DMS53 treated with DMSO at 0.1 percent for 48 hours (cell line): ENCODE measurements at regions not wholly inside any gene's neighbourhood (a gene's known extent, or its start where the extent isn't known, plus 50 kb on each side); places are given as distances from the start of the nearest gene placed in this dataset.

Experiments used
- DNase-seq: peaks from one replicate; lab custom pipeline; 2025; ENCODE audit not compliant: unreplicated experiment; lab: John Stamatoyannopoulos, UW

DNA sequence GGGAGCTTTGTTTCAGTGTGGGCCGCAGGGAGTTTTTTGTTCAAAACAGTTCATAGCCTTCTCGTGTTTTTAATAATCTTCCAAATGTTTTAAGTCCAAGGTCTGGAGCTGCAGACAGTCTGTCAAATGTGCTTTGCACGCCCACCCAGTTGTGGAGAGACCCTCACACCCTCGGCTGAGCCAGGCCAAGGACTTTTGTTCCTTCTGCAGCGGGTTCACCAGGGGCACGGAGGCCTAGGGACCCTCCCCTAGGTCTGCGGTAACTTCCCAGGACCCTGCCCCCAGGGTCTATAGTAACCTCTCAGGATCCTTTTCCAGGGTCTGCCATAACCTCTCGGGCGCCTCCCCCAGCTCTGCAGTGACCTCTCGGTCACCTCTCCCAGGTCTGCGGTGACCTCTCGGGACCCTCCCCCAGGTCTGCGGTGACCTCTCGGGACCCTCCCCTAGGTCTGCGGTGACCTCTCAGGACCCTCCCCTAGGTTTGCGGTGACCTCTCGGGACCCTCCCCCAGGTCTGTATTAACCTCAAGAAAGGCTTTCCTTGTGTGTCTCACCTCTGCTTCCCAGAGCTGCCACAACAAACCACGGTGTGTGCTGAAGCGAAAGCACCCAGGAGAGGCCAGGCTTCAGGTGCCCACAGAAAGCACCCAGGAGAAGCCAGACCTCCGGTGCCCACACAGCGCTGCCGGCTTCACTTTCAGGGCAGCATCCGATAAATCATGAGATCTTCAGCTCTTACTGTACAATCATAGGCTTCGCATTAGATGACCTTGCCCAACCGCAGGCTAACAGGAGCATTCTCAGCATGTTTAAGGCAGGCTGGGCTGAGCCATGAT is 301.9 kb upstream of the SALL3 start:
- DNase-seq, result no peak

DNA sequence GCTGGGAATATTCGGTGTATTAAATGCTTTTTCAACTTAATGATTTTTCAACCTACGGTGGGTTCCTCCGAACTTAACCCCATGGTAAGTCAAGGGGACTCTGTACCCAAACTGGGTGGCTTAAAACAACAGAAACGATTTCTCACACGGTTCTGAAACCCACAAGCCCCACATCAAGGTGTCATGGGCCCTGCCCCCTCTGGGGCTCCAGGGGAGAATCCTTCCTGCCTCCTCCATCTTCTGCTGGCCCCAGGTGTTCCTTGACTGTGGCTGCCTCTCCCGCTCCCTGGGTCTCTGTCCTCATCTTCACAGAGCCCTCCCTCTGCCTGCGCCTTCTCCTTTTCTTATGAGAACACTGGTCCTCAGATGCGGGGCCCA is 301.3 kb upstream of the SALL3 start:
- no peak for DNase-seq

DNA sequence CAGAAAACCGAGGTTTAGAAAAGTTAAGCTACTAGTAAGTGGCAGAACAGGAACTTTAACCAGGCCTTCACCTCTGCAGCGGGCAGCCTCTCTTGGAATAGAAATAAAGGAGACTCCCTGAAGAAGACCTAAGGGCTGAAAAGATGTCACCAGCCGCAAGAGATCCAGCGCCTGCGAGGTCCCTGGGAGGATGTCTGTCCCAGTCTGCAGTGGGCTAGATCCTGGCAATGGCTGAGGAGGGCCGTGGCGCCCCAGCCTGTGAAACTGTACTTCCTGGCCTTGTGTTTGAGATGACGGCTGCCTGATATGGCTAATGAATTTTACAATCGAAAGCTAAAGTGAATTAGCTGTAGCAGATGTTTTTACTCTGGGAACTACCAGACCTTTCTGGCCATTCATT is 300.6 kb upstream of the SALL3 start:
- no peak for DNase-seq

DNA sequence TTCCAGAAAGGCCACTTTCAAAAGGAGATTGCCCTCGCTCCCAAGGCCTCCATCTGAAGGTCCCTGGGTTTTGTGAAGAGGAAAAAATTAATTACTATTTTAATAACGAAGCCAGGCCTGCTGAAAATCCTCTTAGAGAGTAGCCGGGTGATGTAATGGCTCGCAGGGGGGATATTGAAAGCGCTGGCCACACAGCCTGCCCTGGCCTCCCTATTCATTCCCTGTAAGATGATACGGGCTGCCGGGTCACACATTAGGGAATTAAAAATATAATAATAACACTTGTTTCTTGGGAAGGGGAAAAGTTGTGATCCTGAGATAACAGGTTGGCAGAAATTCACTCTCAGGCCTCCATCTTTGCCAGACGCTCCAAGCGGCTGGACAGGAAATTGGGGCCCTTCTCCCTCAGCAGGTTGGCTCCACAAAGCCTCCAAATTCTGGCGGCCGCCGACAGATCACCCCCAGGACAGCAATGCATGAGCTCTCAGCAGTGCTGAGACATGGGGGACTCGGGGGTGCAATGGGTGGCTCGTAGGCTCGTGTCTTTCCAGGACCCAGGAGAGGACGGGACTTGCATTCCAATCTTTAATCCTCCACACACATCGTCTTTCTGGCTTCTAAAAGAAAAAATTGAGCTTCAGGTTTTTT is 299.9 kb upstream of the SALL3 start:
- DNase-seq, result no peak

DNA sequence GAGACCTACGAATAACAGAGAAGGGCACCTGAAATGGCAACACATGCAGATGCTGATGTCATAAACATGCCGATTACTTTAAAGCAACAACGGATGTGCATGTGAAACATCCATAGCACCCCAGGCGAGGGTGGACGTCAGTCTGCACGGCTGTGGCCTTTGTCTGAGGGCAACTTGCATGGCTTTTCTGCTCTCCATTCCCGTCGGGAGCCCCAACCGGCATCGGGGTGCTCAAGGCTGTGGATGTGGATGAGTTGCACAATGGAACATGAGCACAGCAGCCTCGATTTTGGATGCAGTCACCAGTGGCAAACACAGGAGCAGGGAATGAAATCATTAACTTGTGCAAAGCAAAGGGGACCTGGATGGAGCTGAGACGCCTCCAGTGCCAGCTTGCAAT is 298.2 kb upstream of the SALL3 start:
- no peak for DNase-seq

DNA sequence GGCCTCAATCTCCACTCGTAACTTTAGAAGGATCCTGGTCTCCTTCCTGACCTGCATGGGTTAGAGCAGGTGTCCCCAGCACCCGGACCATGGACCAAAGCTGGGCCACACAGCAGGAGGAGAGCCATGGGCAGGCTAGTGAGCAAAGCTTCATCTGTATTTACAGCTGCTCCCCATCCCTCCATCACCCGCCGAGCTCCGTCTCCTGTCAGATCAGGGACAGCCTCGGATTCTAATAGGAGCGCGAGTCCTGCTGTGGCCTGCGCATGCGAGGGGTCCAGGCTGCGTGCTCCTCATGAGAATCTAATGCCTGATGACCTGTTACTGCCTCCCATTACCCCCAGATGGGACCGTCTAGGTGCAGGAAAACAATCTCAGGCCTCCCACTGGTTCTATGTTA is 297.7 kb upstream of the SALL3 start:
- DNase-seq, result no peak

- DNase-seq, result no peak
Measured at GRCh38 chr18:78682716-78683115, 296.9 kb upstream of the SALL3 start.

GRCh38 chr18:78683191-78684010 is 296.2 kb upstream of the SALL3 start:
- no peak for DNase-seq

GRCh38 chr18:78685250-78685979 is 294.2 kb upstream of the SALL3 start:
- DNase-seq, result no peak

DNA sequence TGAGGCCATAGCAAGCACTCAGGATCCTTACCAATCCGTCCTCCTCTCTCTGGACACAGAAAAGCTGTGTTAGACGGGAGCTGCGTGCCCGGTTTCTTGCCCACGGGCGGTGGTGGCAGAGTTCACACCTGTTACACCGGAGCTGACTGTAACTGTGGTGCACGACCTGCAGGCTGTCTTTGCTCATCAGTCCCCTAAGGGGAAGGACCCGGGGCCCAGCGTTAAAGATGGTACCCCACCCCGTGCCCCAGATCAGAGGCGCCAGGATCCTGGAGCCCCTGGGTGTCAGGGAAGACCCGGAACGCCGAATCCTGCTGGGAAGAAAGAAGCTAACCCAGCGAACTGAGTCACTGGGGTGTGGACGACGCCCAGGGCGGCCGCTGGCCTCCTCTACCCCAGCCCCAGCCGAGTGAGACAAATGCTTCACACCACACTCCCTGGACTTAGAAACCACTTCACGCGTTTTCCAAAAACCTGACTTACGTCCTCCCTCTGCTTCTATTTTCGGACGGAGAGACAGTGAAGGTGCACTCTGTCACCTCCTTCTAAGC is 293.6 kb upstream of the SALL3 start:
- no peak for DNase-seq

- DNase-seq, result no peak
Measured at GRCh38 chr18:78686976-78687685, 292.5 kb upstream of the SALL3 start.

DNA sequence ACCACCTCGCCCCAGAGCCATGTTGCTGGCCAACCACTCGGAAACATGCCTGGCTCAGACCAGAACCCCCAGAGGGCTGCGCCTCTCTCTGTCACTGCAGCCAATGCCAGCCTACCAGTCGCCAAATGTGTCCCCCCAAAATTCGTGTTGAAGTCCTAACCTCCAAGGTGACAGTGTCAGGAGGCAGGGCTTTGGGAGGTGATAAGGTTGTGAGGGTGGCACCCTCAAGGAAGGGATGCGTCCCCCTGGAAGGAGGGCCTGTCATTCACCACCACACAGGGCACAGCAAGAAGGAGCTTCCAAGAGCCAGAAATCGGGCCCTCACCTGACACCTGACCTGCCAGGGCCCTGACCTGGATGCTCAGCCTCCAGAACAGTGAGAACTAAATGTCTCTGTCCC is 291.9 kb upstream of the SALL3 start:
- no peak for DNase-seq

DNA sequence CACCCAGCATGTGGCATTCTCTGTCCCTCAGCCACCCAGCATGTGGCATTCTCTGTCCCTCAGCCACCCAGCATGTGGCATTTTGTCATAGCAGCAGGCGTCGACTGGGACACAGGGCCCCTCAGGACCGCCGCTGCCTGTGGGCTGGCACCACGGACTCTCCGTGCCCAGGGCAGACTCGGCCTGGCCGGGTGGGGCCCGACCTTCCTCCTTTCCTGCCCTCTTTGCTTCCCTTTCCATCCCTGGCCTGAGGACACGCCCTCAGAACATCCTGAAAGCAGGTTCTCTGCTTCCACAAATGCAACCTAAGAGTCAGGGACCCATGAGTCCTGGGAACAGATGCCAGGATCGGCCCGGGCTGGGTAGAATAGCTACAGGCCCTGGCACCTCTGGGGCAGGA is 291.4 kb upstream of the SALL3 start:
- no peak for DNase-seq

- DNase-seq, result no peak
Measured at GRCh38 chr18:78688916-78689315, 290.7 kb upstream of the SALL3 start.

- DNase-seq, result no peak
Measured at GRCh38 chr18:78689606-78690005, 290.0 kb upstream of the SALL3 start.

GRCh38 chr18:78692105-78692504 is 287.5 kb upstream of the SALL3 start:
- DNase-seq, result no peak

GRCh38 chr18:78693429-78693828 is 286.2 kb upstream of the SALL3 start:
- DNase-seq, result no peak

DNA sequence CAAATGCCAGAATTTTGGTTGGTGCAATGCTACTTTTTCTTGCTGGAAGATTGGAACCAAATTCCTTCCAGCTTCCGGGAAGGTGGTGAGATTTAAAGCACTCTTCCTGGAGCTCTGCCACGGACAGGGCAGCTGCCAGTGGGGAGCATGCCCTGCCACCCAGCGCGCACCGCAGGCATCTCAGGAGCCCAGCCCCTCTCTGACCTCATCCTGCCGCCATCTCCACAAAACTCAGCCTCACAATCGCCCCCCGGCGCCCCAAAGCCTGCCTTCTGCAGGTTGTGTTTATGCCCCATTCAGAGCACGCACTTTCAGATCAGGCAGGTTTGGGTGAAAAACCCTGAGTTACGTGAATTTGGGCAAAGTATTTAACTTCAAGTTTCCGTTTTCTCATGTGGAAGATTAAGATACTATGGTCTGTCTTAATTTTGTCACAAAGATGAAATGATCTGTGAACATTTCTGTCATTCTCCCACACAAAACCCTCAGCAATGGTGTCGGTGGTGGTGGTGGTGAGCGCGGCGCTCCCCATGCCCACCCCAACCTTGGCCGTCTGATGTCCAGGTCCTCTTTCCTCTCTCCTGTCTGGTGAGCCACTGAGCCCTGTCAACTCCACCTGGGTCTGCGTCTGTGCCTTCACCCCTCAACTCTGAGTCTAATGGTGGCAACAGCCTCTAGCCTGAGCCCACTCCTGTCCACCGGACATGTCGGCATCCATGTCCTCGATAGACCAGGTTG is 282.8 kb upstream of the SALL3 start:
- DNase-seq, result no peak

DNA sequence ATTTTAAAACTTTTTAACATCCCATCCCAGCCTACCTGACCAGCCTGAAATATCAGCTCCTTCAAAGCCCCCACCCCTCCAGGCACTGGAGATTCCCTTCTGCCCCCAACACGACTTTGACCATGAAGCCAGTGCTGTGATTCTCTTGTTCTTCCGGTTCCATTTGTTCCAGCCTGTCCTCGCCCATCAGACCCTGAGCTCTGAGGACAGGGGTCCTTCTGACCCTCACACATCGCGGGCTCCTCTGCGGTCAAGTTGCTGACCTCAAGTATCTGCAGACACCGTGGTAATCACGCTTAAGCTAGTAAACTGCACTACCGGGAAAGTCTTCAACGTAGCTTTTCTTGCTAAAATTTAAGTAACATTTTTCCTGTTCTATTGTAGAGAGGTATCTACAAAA is 282.2 kb upstream of the SALL3 start:
- no peak for DNase-seq

GRCh38 chr18:78698914-78699313 is 280.7 kb upstream of the SALL3 start:
- DNase-seq, result no peak
